GM12864 (cell line): ENCODE measurements at regions not wholly inside any gene's neighbourhood (a gene's known extent, or its start where the extent isn't known, plus 50 kb on each side); places are given as distances from the start of the nearest gene placed in this dataset.

Source experiments
- DNase-seq: peaks from one replicate; pipeline ENCODE4 v3.0.0-alpha.2; 2011; ENCODE audit warnings: low read depth
- H3K4me3 ChIP-seq: 2 replicates; pipeline ENCODE4 v1.5.1; 2011; ENCODE audit warnings: mild to moderate bottlenecking, low read depth, low read length, control low read depth
- CTCF ChIP-seq: IDR thresholded peaks from 2 replicates; pipeline ENCODE4 v1.5.1; 2011; ENCODE audit warnings: low read depth, mild to moderate bottlenecking, moderate library complexity, low read length, control low read depth, inconsistent platforms; ENCODE audit errors: missing control alignments

- no peak for TF ChIP-seq CTCF
- H3K4me3 ChIP-seq: no peak overlapping the region
- no peak for DNase-seq
These were observed 416.9 kb upstream of the IRX4 start for GRCh38 chr5:2299388-2300220.

DNA sequence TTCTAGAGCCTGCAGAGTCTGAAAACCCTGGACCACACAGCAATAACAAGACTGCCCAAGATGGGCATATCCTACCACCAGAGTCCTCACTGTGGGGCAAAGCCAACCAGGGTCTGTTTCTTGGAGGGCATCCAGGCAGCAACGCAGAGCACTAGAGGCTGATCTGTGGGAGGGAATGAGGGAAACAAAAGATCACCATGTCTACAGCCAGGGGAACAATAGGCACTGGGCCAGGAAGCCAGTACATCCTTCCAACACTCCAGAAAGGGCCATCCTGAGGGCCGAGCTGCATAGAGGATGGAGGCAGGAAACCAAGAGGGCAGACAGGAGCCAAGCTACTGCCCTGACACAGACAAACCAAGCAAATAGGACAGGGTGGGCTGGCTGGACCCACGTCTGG, 416.1 kb upstream of the IRX4 start:
- no peak for TF ChIP-seq CTCF
- no peak for DNase-seq
- H3K4me3 ChIP-seq: no peak overlapping the region

DNA sequence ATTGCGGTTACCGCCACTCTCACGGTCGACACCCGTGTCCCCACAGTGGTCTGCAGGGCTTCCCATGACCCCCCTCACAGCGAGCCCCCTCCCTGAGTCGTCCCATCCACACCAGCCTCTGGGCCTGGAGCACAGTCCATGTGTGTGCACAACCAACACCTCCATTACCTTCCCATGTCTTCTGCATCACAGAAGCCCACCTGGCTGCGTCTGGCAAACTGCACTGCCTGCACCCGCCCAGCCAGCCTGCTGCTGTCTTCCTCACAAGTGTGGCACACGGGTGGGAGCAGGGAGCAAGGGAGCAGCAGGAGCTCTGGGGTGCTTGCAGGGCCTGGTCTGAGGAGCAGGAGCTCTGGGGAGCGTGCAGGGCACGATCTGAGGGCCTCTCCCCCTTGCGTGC, 415.3 kb upstream of the IRX4 start:
- no peak for TF ChIP-seq CTCF

GRCh38 chr5:2295476-2295875, 412.8 kb upstream of the IRX4 start:
- no peak for TF ChIP-seq CTCF

More for the DNA sequence above, 415.3 kb upstream of the IRX4 start:
- H3K4me3 ChIP-seq: no peak overlapping the region
- DNase-seq: no peak

DNA sequence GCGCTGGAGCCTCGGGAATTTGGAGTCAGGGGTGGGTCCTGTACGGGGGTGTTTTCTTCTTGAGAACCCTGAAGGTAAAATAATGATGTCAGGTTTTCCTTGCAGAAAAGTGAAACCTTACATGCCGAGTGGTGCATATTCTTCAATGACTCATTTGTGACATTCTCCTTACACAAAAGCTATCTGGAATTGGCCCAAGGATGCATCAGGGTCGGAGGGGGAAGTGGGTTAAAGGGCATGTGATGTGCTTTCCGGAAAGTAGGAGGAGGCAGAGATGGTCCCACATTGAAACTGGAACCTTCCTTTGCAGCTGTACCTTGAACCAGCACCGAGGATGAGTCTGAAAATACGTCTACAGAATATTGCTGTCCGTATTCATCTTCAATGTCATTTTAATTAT, 411.2 kb upstream of the IRX4 start:
- no peak for TF ChIP-seq CTCF

More at GRCh38 chr5:2295476-2295875, 412.8 kb upstream of the IRX4 start:
- H3K4me3 ChIP-seq: no peak overlapping the region
- DNase-seq: no peak

DNA sequence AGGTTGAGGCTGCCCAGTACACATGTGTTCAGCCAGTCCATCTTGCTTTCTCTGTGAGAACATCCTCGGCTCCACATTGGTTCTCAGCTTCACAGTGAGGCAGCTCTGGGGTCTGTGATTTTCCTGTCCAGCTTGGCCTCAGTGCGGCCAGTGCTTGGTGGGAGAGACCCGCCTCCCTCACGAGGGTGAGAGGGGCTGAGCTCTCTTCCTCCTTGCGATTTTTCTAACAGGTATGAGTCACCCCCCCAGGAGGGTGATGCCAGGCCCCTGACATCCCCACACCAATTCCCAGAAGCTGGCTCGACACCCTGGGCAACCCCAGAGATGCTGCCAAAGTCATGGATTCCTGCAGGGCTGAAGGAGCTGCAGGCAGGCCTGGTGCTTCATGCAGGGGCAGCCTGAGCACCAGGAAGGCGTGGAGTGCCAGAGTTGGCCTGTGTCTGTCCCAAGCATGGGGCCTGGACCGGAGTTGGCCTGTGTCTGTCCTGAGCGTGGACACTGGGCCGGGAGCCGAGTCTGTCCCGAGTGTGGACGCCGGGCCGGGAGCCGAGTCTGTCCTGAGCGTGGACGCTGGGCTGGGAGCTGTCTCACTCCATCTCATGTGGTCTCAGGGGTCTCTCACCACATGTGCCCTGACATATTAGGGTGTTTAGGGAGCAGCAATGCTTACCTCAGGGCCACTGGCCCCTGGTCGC, 408.6 kb upstream of the IRX4 start:
- no peak for TF ChIP-seq CTCF
- H3K4me3 ChIP-seq: no peak overlapping the region
- DNase-seq: no peak

More for the DNA sequence above, 411.2 kb upstream of the IRX4 start:
- no peak overlapping the region for H3K4me3 ChIP-seq
- DNase-seq: no peak
